Prostate gland (tissue), 2 donors: ENCODE measurements at regions not wholly inside any gene's neighbourhood (a gene's known extent, or its start where the extent isn't known, plus 50 kb on each side); places are given as distances from the start of the nearest gene placed in this dataset.

ENCODE experiments used
- DNase-seq: peaks from one replicate; pipeline ENCODE4 v3.0.0-alpha.2; 2019; ENCODE audit warnings: low spot score
- H3K27ac ChIP-seq, 2 donors: fragments of 200-600 bp; sonication (generic); 2 replicates each; pipeline ENCODE4 v1.5.1; 2017 to 2019
- H3K27me3 ChIP-seq: fragments of 200-600 bp; sonication (generic); replicated peaks from 2 replicates; pipeline ENCODE4 v1.5.1; 2019; ENCODE audit not compliant: insufficient read depth
- H3K36me3 ChIP-seq, 2 donors: fragments of 200-600 bp; sonication (generic); 1 replicate in 1 of 2; 2 replicates in 1 of 2; pipeline versions ENCODE4 v1.5.1 to v1.8.1; 2017 to 2019
- H3K4me1 ChIP-seq: fragments of 200-600 bp; sonication (generic); replicated peaks from 2 replicates; pipeline ENCODE4 v1.5.1; 2019
- H3K4me3 ChIP-seq, 2 donors: fragments of 200-600 bp; sonication (generic); 2 replicates each; pipeline ENCODE4 v1.5.1; 2017 to 2019
- H3K9me3 ChIP-seq: fragments of 200-600 bp; sonication (generic); 2 replicates; pipeline ENCODE4 v1.5.1; 2017
- CTCF ChIP-seq, 4 experiments: fragments of 200-600 bp in 2 of 4; fragments of 450-650 bp in 2 of 4; sonication (generic) in 2 of 4; IDR thresholded peaks; 1 replicate in 3 of 4; 2 replicates in 1 of 4; pipeline ENCODE4 v1.5.1; 2016 to 2019; ENCODE audit warnings: antibody characterized with exemption in 4 of 4, mild to moderate bottlenecking in 2 of 4, moderate library complexity in 2 of 4
- POLR2A ChIP-seq: fragments of 450-650 bp; IDR thresholded peaks from one replicate; pipeline ENCODE4 v1.6.1; 2016; ENCODE audit warnings: antibody characterized with exemption, mild to moderate bottlenecking
- POLR2AphosphoS5 ChIP-seq: sonication (generic); formaldehyde crosslinking; IDR thresholded peaks from one replicate; pipeline ENCODE4 v1.6.1; 2017; ENCODE audit warnings: antibody characterized with exemption
- WGBS: methylation state at CpG from one replicate; pipeline ENCODE4 v1.1.5; 2018; 5-methylcytosine and 5-hydroxymethylcytosine counted together
- intact Hi-C: fragments of 100-400 bp; cut with DNase I; formaldehyde crosslinking; loops from one replicate; pipeline ENCODE4 v1.14.2; 2022

GRCh38 chr3:177936721-177937120 lies 599.5 kb upstream of the KCNMB2 start:
- H3K36me3 ChIP-seq = no peaks in the 10 kb centered on the region
- H3K9me3 ChIP-seq = no peaks in the 10 kb centered on the region
- 93% methylated on average over 2 of the region's 2 CpGs for WGBS
- H3K4me3 ChIP-seq = no peak overlapping the region
- H3K27me3 ChIP-seq = no peaks in the 10 kb centered on the region
- intact Hi-C loops = no loop called here
- DNase-seq = no peak
- no peak for TF ChIP-seq POLR2AphosphoS5
- no peak for TF ChIP-seq CTCF (IDR thresholded peaks at IDR 0.05)
- no peak for TF ChIP-seq POLR2A
- no peak overlapping the region for H3K27ac ChIP-seq
- no peaks in the 10 kb centered on the region for H3K4me1 ChIP-seq

GRCh38 chr3:177942911-177943310 lies 593.3 kb upstream of the KCNMB2 start:
- WGBS = 92% methylated on average over 2 of the region's 2 CpGs
- no peak for DNase-seq
- Histone ChIP-seq H3K9me3 (no peaks in the 10 kb centered on the region), H3K36me3 (no peaks in the 10 kb centered on the region), H3K27me3 (no peaks in the 10 kb centered on the region), H3K27ac (no peak overlapping the region), H3K4me3 (no peak overlapping the region), H3K4me1 (no peaks in the 10 kb centered on the region)
- intact Hi-C loops = no loop called here
- TF ChIP-seq POLR2A = no peak
- no peak for TF ChIP-seq POLR2AphosphoS5

DNA sequence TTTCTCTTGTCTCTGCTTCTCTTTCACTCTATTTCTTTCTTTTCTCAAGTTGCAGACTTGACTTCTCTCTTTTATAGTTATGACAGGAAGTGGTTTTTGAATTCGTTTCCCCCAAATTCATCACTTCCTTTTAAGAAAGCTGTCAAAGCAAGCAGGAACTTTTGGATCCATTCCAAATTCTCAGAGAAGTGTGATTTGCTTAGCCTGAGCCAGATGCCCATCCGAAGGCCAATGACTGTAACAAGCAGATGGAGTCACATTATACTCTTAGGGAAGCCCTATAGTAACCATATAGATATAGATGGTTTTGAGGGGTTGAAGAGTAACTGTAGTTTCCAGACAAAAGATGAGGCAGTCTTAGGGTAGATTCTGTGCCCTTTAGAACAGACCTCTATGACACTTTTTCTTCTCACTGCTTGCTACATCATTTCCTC lies 592.0 kb upstream of the KCNMB2 start:
- 84% methylated on average over 2 of the region's 2 CpGs for WGBS
- H3K4me3 ChIP-seq = no peak overlapping the region
- TF ChIP-seq POLR2A (no peak), POLR2AphosphoS5 (no peak), CTCF (IDR thresholded peaks at IDR 0.05) (no peak)
- H3K36me3 ChIP-seq = no peaks in the 10 kb centered on the region
- H3K27ac ChIP-seq = no peak overlapping the region
- H3K9me3 ChIP-seq = no peaks in the 10 kb centered on the region
- no peak for DNase-seq
- no peaks in the 10 kb centered on the region for H3K4me1 ChIP-seq
- no peaks in the 10 kb centered on the region for H3K27me3 ChIP-seq
- intact Hi-C loops = no loop called here

DNA sequence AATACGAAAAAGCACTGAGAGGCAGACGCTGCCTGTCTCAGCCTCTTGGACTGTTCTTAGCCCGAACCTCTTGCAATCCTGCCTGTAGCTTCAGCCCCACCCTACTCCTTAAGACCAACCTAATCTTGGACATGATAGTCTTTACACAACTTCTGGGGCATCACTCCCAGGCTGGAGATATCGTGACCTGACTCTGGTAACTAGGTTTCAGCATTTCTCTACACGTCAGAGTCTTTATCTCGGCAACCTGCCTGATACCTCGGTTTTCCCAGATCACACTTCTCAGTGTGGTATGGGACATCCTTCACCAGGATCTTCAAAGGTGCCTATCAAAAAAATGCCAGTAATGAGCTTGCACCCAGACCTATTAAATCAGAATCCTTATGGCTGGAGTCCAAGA lies 590.2 kb upstream of the KCNMB2 start:
- intact Hi-C loops = no loop called here
- H3K9me3 ChIP-seq = no peaks in the 10 kb centered on the region
- no peaks in the 10 kb centered on the region for H3K36me3 ChIP-seq
- H3K4me1 ChIP-seq = no peaks in the 10 kb centered on the region
- DNase-seq = no peak
- TF ChIP-seq CTCF (IDR thresholded peaks at IDR 0.05) (no peak), POLR2AphosphoS5 (no peak), POLR2A (no peak)
- no peaks in the 10 kb centered on the region for H3K27me3 ChIP-seq
- H3K27ac ChIP-seq = no peak overlapping the region
- no peak overlapping the region for H3K4me3 ChIP-seq
- 97% methylated on average over 7 of the region's 7 CpGs for WGBS

- DNase-seq = no peak
- intact Hi-C loops = no loop called here
Observed at GRCh38 chr3:177946497-177946896, 589.7 kb upstream of the KCNMB2 start.

More at GRCh38 chr3:177946497-177946896, 589.7 kb upstream of the KCNMB2 start:
- Histone ChIP-seq H3K27me3 (no peaks in the 10 kb centered on the region), H3K9me3 (no peaks in the 10 kb centered on the region), H3K4me1 (no peaks in the 10 kb centered on the region), H3K27ac (no peak overlapping the region), H3K36me3 (no peaks in the 10 kb centered on the region), H3K4me3 (no peak overlapping the region)
- WGBS = 84% methylated on average over 1 of the region's 1 CpG
- TF ChIP-seq POLR2AphosphoS5 = no peak
- TF ChIP-seq POLR2A = no peak
- no peak for TF ChIP-seq CTCF (IDR thresholded peaks at IDR 0.05)
